Liver (tissue), 8 donors: ENCODE measurements at regions not wholly inside any gene's neighbourhood (a gene's known extent, or its start where the extent isn't known, plus 50 kb on each side); places are given as distances from the start of the nearest gene placed in this dataset.

ENCODE experiments used
- DNase-seq: peaks from one replicate; pipeline ENCODE4 v3.0.0-alpha.2; 2017; ENCODE audit warnings: low spot score
- H3K27ac ChIP-seq, 2 donors: one replicate each; pipeline ENCODE4 v1.7.0; 2013; ENCODE audit warnings: inconsistent platforms in 2 of 2, low read length in 2 of 2, control low read depth in 1 of 2, low read depth in 1 of 2, mild to moderate bottlenecking in 1 of 2
- H3K27me3 ChIP-seq, 4 donors: one replicate each; pipeline versions ENCODE4 v1.6.1 to v1.7.0; 2013; ENCODE audit warnings: low read length in 3 of 4, inconsistent platforms in 1 of 4, mild to moderate bottlenecking in 1 of 4, moderate library complexity in 1 of 4; ENCODE audit not compliant: control insufficient read depth in 4 of 4, insufficient read depth in 4 of 4
- H3K36me3 ChIP-seq, 4 donors: one replicate each; pipeline versions ENCODE4 v1.6.1 to v1.7.0; 2013; ENCODE audit warnings: low read length in 3 of 4, mild to moderate bottlenecking in 3 of 4, low read depth in 1 of 4, moderate library complexity in 1 of 4; ENCODE audit not compliant: control insufficient read depth in 4 of 4, insufficient read depth in 3 of 4
- H3K4me1 ChIP-seq, 4 donors: one replicate each; pipeline versions ENCODE4 v1.6.1 to v1.7.0; 2013; ENCODE audit warnings: low read length in 3 of 4, mild to moderate bottlenecking in 3 of 4, moderate library complexity in 1 of 4; ENCODE audit not compliant: control insufficient read depth in 4 of 4, insufficient read depth in 4 of 4
- H3K4me3 ChIP-seq, 3 donors: one replicate each; pipeline versions ENCODE4 v1.6.1 to v1.7.0; 2013; ENCODE audit warnings: low read length in 3 of 3, control low read depth in 1 of 3, low read depth in 1 of 3, mild to moderate bottlenecking in 1 of 3
- H3K9ac ChIP-seq, 2 donors: one replicate each; pipeline ENCODE4 v1.7.0; 2013; ENCODE audit warnings: low read length in 2 of 2, mild to moderate bottlenecking in 2 of 2, moderate library complexity in 2 of 2, control low read depth in 1 of 2, low read depth in 1 of 2
- H3K9me3 ChIP-seq, 4 donors: one replicate each; pipeline versions ENCODE4 v1.6.1 to v1.7.0; 2013; ENCODE audit warnings: low read length in 3 of 4; ENCODE audit not compliant: control insufficient read depth in 4 of 4
- ATF3 ChIP-seq: IDR thresholded peaks from 2 replicates; pipeline ENCODE4 v1.6.1; 2016; ENCODE audit warnings: antibody characterized with exemption
- CTCF ChIP-seq: fragments of 150-350 bp; IDR thresholded peaks from 2 replicates; pipeline ENCODE4 v1.5.1; 2017; ENCODE audit warnings: improper control_type of control experiment, low read depth, low read length; ENCODE audit not compliant: missing input control
- FOXA1 ChIP-seq: IDR thresholded peaks from 2 replicates; pipeline ENCODE4 v1.6.1; 2016; ENCODE audit warnings: antibody characterized with exemption
- FOXA2 ChIP-seq: IDR thresholded peaks from 2 replicates; pipeline ENCODE4 v1.6.1; 2016; ENCODE audit warnings: antibody characterized with exemption
- GABPA ChIP-seq, 2 donors: IDR thresholded peaks in 1 of 2; conservative IDR thresholded peaks in 1 of 2; 2 replicates each; pipeline ENCODE4 v1.6.1; 2016; ENCODE audit warnings: antibody characterized with exemption in 2 of 2, mild to moderate bottlenecking in 1 of 2, moderate library complexity in 1 of 2
- HNF4A ChIP-seq, 2 donors: conservative IDR thresholded peaks; 2 replicates each; pipeline ENCODE4 v1.6.1; 2016; ENCODE audit warnings: antibody characterized with exemption in 2 of 2, mild to moderate bottlenecking in 2 of 2
- HNF4G ChIP-seq: IDR thresholded peaks from 2 replicates; pipeline ENCODE4 v1.6.1; 2016; ENCODE audit warnings: antibody characterized with exemption
- JUND ChIP-seq, 2 donors: IDR thresholded peaks; 2 replicates each; pipeline ENCODE4 v1.6.1; 2016; ENCODE audit warnings: antibody characterized with exemption in 2 of 2
- MAX ChIP-seq: IDR thresholded peaks from 2 replicates; pipeline ENCODE4 v1.6.1; 2016; ENCODE audit warnings: antibody characterized with exemption
- NR2F2 ChIP-seq: IDR thresholded peaks from 2 replicates; pipeline ENCODE4 v1.6.1; 2016; ENCODE audit warnings: antibody characterized with exemption
- RAD21 ChIP-seq, 2 donors: IDR thresholded peaks; 2 replicates each; pipeline ENCODE4 v1.6.1; 2016; ENCODE audit warnings: antibody characterized with exemption in 2 of 2, mild to moderate bottlenecking in 2 of 2
- REST ChIP-seq: IDR thresholded peaks from 2 replicates; pipeline ENCODE4 v1.6.1; 2016; ENCODE audit warnings: antibody characterized with exemption, mild to moderate bottlenecking
- RXRA ChIP-seq, 2 donors: IDR thresholded peaks; 2 replicates each; pipeline ENCODE4 v1.6.1; 2017 to 2018; ENCODE audit warnings: antibody characterized with exemption in 2 of 2, mild to moderate bottlenecking in 1 of 2
- SP1 ChIP-seq: IDR thresholded peaks from 2 replicates; pipeline ENCODE4 v1.6.1; 2018; ENCODE audit warnings: antibody characterized with exemption, mild to moderate bottlenecking
- TAF1 ChIP-seq: conservative IDR thresholded peaks from 2 replicates; pipeline ENCODE4 v1.6.1; 2016; ENCODE audit warnings: antibody characterized with exemption, mild to moderate bottlenecking
- YY1 ChIP-seq: IDR thresholded peaks from 2 replicates; pipeline ENCODE4 v1.6.1; 2016; ENCODE audit warnings: antibody characterized with exemption, mild to moderate bottlenecking
- ZBTB33 ChIP-seq: IDR thresholded peaks from 2 replicates; pipeline ENCODE4 v1.6.1; 2016; ENCODE audit warnings: antibody characterized with exemption
- WGBS: extraction: QIAGEN DNeasy Blood & Tissue Kit; methylation state at CpG from one replicate; pipeline ENCODE4 v1.1.7; 2013; 5-methylcytosine and 5-hydroxymethylcytosine counted together
- donor health status: healthy.
- donor health status: healthy.
- donor health status: healthy.
- donor health status: healthy.
- donor health status: healthy.

- Histone ChIP-seq H3K9me3 (no peaks in the 10 kb centered on the region), H3K9ac (no peak overlapping the region), H3K27me3 (no peaks in the 10 kb centered on the region), H3K4me3 (no peak overlapping the region), H3K4me1 (no peaks in the 10 kb centered on the region), H3K27ac (no peak overlapping the region), H3K36me3 (no peaks in the 10 kb centered on the region)
- no peak for DNase-seq
- no peak for TF ChIP-seq FOXA2
- no peak for TF ChIP-seq RAD21 (IDR thresholded peaks at IDR 0.05)
- no peak for TF ChIP-seq JUND (IDR thresholded peaks at IDR 0.05)
- TF ChIP-seq CTCF = no peak
- TF ChIP-seq SP1 = no peak
- TF ChIP-seq HNF4G = no peak
- TF ChIP-seq ATF3 = no peak
- TF ChIP-seq FOXA1 = no peak
- no peak for TF ChIP-seq HNF4A (conservative IDR thresholded peaks at IDR 0.05)
- TF ChIP-seq YY1 = no peak
- WGBS = 78% methylated on average over 2 of the region's 2 CpGs
Observed at GRCh38 chr5:4330327-4330726, 734.7 kb downstream of the IRX1 start.

- H3K4me1 ChIP-seq = no peaks in the 10 kb centered on the region
- DNase-seq = no peak
- H3K27me3 ChIP-seq = no peaks in the 10 kb centered on the region
- H3K9ac ChIP-seq = no peak overlapping the region
- WGBS = 84% methylated on average over 2 of the region's 2 CpGs
- no peaks in the 10 kb centered on the region for H3K36me3 ChIP-seq
- TF ChIP-seq REST (no peak), ZBTB33 (no peak), NR2F2 (no peak), FOXA1 (no peak), SP1 (no peak), FOXA2 (no peak), MAX (no peak), HNF4G (no peak), GABPA (IDR thresholded peaks at IDR 0.05 in 1 of 2, conservative IDR thresholded peaks at IDR 0.05 in 1 of 2) (no peak), RXRA (IDR thresholded peaks at IDR 0.05) (no peak), JUND (IDR thresholded peaks at IDR 0.05) (no peak), HNF4A (conservative IDR thresholded peaks at IDR 0.05) (no peak), TAF1 (no peak)
- no peak overlapping the region for H3K4me3 ChIP-seq
- H3K27ac ChIP-seq = no peak overlapping the region
- no peaks in the 10 kb centered on the region for H3K9me3 ChIP-seq
Observed at GRCh38 chr5:4335078-4335477, 739.4 kb downstream of the IRX1 start.
